Smooth muscle cell (in vitro differentiated cells): ENCODE measurements at regions not wholly inside any gene's neighbourhood (a gene's known extent, or its start where the extent isn't known, plus 50 kb on each side); places are given as distances from the start of the nearest gene placed in this dataset.

Source experiments
- DNase-seq: peaks from one replicate; lab custom pipeline; 2025; ENCODE audit not compliant: unreplicated experiment; lab: John Stamatoyannopoulos, UW
- H2AFZ ChIP-seq: fragments of 200-600 bp; sonication (generic); 2 replicates; pipeline ENCODE4 v1.6.0; 2016; ENCODE audit warnings: antibody characterized with exemption, low read depth, mild to moderate bottlenecking
- H3F3A ChIP-seq: fragments of 200-600 bp; sonication (generic); 2 replicates; pipeline ENCODE4 v1.6.0; 2017; ENCODE audit warnings: antibody characterized with exemption, low read depth
- H3K27ac ChIP-seq: fragments of 200-600 bp; sonication (generic); 2 replicates; pipeline ENCODE4 v1.5.1; 2016; ENCODE audit warnings: low read depth, mild to moderate bottlenecking
- H3K27me3 ChIP-seq: fragments of 200-600 bp; sonication (generic); 2 replicates; pipeline ENCODE4 v1.6.1; 2016; ENCODE audit warnings: low read depth, mild to moderate bottlenecking
- H3K36me3 ChIP-seq: fragments of 200-600 bp; sonication (generic); 2 replicates; pipeline ENCODE4 v1.5.1; 2016; ENCODE audit warnings: low read depth
- H3K4me1 ChIP-seq: fragments of 200-600 bp; sonication (generic); 2 replicates; pipeline ENCODE4 v1.5.1; 2016; ENCODE audit warnings: low read depth
- H3K4me2 ChIP-seq: fragments of 200-600 bp; sonication (generic); 2 replicates; pipeline ENCODE4 v1.6.0; 2016; ENCODE audit warnings: mild to moderate bottlenecking
- H3K4me3 ChIP-seq: fragments of 200-600 bp; sonication (generic); 2 replicates; pipeline ENCODE4 v1.5.1; 2016; ENCODE audit warnings: mild to moderate bottlenecking
- H3K79me2 ChIP-seq: fragments of 200-600 bp; sonication (generic); 2 replicates; pipeline ENCODE4 v1.6.0; 2016; ENCODE audit warnings: low read depth, mild to moderate bottlenecking
- H3K9ac ChIP-seq: fragments of 200-600 bp; sonication (generic); 2 replicates; pipeline ENCODE4 v1.6.0; 2016; ENCODE audit warnings: low read depth
- H3K9me3 ChIP-seq: fragments of 200-600 bp; sonication (generic); replicated peaks from 2 replicates; pipeline ENCODE4 v1.5.1; 2016; ENCODE audit warnings: low read depth
- H4K20me1 ChIP-seq: fragments of 200-600 bp; sonication (generic); 2 replicates; pipeline ENCODE4 v1.6.0; 2016; ENCODE audit warnings: low read depth
- CTCF ChIP-seq: fragments of 200-600 bp; sonication (generic); IDR thresholded peaks from 2 replicates; pipeline ENCODE4 v1.5.1; 2017; ENCODE audit warnings: borderline replicate concordance, mild to moderate bottlenecking, antibody characterized with exemption; ENCODE audit not compliant: insufficient read depth, poor library complexity, severe bottlenecking
- WGBS: methylation state at CpG from one replicate; pipeline ENCODE4 v1.1.7; 2016; ENCODE audit warnings: low lambda C conversion rate; 5-methylcytosine and 5-hydroxymethylcytosine counted together

- Histone ChIP-seq H3F3A (no peaks in the 10 kb centered on the region), H3K4me3 (no peak overlapping the region), H4K20me1 (no peaks in the 10 kb centered on the region), H3K36me3 (no peaks in the 10 kb centered on the region), H3K9me3 (no peaks in the 10 kb centered on the region), H3K4me1 (no peaks in the 10 kb centered on the region), H3K79me2 (no peaks in the 10 kb centered on the region), H2AFZ (no peak overlapping the region), H3K9ac (no peak overlapping the region), H3K27me3 (no peaks in the 10 kb centered on the region), H3K27ac (no peak overlapping the region), H3K4me2 (no peak overlapping the region)
- no peak for DNase-seq
- no peak for TF ChIP-seq CTCF
Measured at GRCh38 chr2:184261331-184261730, 337.0 kb upstream of the ZNF804A start.

GRCh38 chr2:184261818-184262217 lies 336.5 kb upstream of the ZNF804A start:
- H3K27ac ChIP-seq = no peak overlapping the region
- TF ChIP-seq CTCF = no peak
- no peaks in the 10 kb centered on the region for H3F3A ChIP-seq
- no peaks in the 10 kb centered on the region for H3K79me2 ChIP-seq
- no peak overlapping the region for H2AFZ ChIP-seq
- DNase-seq = no peak
- H3K36me3 ChIP-seq = no peaks in the 10 kb centered on the region
- no peaks in the 10 kb centered on the region for H3K27me3 ChIP-seq
- H3K4me2 ChIP-seq = no peak overlapping the region
- H4K20me1 ChIP-seq = no peaks in the 10 kb centered on the region
- whole genome bisulfite sequencing = 75% methylated on average over 3 of the region's 3 CpGs
- no peak overlapping the region for H3K4me3 ChIP-seq
- H3K9me3 ChIP-seq = no peaks in the 10 kb centered on the region
- no peaks in the 10 kb centered on the region for H3K4me1 ChIP-seq
- no peak overlapping the region for H3K9ac ChIP-seq

GRCh38 chr2:184268900-184269477 lies 329.3 kb upstream of the ZNF804A start:
- H3K27me3 ChIP-seq = no peaks in the 10 kb centered on the region
- no peaks in the 10 kb centered on the region for H4K20me1 ChIP-seq
- H3K36me3 ChIP-seq = no peaks in the 10 kb centered on the region
- TF ChIP-seq CTCF = no peak
- no peak overlapping the region for H3K9ac ChIP-seq
- no peak overlapping the region for H3K4me2 ChIP-seq
- DNase-seq = no peak
- 82% methylated on average over 5 of the region's 5 CpGs for WGBS
- no peak overlapping the region for H2AFZ ChIP-seq
- no peak overlapping the region for H3K4me3 ChIP-seq
- no peaks in the 10 kb centered on the region for H3K79me2 ChIP-seq
- no peaks in the 10 kb centered on the region for H3F3A ChIP-seq
- H3K4me1 ChIP-seq = no peaks in the 10 kb centered on the region
- H3K9me3 ChIP-seq = no peaks in the 10 kb centered on the region
- no peak overlapping the region for H3K27ac ChIP-seq

GRCh38 chr2:184270660-184271059 lies 327.7 kb upstream of the ZNF804A start:
- no peak overlapping the region for H3K27ac ChIP-seq
- no peak for DNase-seq
- no peak for TF ChIP-seq CTCF
- H3K9ac ChIP-seq = no peak overlapping the region
- no peaks in the 10 kb centered on the region for H3K79me2 ChIP-seq
- H3F3A ChIP-seq = no peaks in the 10 kb centered on the region
- no peaks in the 10 kb centered on the region for H4K20me1 ChIP-seq
- no peak overlapping the region for H3K4me2 ChIP-seq
- H3K4me1 ChIP-seq = no peaks in the 10 kb centered on the region
- H3K9me3 ChIP-seq = no peaks in the 10 kb centered on the region
- H3K36me3 ChIP-seq = no peaks in the 10 kb centered on the region
- 89% methylated on average over 5 of the region's 5 CpGs for WGBS
- no peaks in the 10 kb centered on the region for H3K27me3 ChIP-seq
- no peak overlapping the region for H3K4me3 ChIP-seq
- peak overlapping the region; percentile 32 for H2AFZ ChIP-seq
